ENCODE measurements at regions not wholly inside any gene's neighbourhood (a gene's known extent, or its start where the extent isn't known, plus 50 kb on each side); places are given as distances from the start of the nearest gene placed in this dataset.

DNA sequence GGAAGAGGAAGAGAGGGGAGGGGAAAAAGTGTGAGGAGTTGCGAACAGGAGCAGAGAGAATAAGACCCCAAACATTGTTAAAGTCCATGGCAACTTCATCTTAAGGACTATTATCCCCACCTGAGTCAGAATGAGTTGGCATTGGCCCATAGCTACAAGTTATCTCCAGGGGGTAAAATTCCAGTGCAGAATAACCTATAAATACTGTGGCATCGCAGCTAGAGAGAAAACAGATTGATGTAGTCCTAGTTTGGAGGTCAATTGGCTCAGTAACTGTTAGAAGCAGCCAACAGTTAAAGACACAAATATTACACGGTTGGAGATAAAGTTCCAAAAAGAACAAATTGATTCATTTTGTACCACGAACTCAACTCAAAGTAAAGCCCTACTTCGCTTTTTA lies 313.9 kb upstream of the CCDC54 start:
- ChIA-PET POLR2A (no interaction called here), CTCF (no interaction called here)
- no peaks in the 10 kb centered on the region for H3K9me3 Mint-ChIP-seq
- H3K4me3 Mint-ChIP-seq, result no peak overlapping the region
- DNase-seq (no peak), ATAC-seq (ENCODE audit: low read depth) (no peak)
- peaks cover 3% of the 10 kb centered on the region for H3K27me3 Mint-ChIP-seq
- intact Hi-C loops (cut with micrococcal nuclease), result loop anchor here (10.0 kb wide), 1 partner anchor 449 kb away; no protein-coding TSS in a partner anchor
- peaks cover 4% of the 10 kb centered on the region for H3K4me1 Mint-ChIP-seq
- H3K36me3 Mint-ChIP-seq (ENCODE audit: low read depth), result no peaks in the 10 kb centered on the region
- no peak overlapping the region for H3K27ac Mint-ChIP-seq
- TF ChIP-seq, protein P1, sequence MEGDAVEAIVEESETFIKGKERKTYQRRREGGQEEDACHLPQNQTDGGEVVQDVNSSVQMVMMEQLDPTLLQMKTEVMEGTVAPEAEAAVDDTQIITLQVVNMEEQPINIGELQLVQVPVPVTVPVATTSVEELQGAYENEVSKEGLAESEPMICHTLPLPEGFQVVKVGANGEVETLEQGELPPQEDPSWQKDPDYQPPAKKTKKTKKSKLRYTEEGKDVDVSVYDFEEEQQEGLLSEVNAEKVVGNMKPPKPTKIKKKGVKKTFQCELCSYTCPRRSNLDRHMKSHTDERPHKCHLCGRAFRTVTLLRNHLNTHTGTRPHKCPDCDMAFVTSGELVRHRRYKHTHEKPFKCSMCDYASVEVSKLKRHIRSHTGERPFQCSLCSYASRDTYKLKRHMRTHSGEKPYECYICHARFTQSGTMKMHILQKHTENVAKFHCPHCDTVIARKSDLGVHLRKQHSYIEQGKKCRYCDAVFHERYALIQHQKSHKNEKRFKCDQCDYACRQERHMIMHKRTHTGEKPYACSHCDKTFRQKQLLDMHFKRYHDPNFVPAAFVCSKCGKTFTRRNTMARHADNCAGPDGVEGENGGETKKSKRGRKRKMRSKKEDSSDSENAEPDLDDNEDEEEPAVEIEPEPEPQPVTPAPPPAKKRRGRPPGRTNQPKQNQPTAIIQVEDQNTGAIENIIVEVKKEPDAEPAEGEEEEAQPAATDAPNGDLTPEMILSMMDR (IDR thresholded peaks at IDR 0.05), result no peak

DNA sequence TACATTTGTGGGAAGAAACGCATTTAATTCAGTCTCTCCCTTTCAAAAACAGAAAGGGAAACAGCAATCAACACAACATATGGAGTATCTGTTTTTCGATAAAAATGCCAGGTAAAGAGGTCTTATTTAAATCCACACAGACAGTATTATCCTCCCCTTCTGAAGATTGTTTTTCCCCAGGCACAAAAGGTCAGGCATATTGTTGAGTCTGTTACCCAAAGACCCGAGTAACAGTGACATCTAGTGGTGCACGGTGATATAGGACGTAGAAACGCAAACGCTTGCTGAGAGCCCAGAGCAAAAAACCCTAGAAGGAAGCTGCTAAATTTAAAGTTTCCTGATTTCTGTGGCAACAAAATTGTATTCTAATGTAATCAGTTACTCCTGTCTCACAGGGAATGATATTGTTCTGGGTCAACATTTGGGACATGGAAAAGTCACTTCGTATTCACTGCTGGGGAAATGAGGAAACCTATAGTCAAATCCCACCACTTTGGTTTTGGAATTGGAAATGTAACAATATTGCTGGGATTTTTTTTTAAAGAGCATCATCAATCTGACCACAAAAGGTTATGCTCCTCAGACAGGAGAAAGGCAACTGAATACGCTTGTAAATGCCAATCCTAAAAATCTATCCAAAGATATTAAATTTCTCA lies 312.7 kb upstream of the CCDC54 start:
- intact Hi-C loops (cut with micrococcal nuclease), result loop anchor here (1.0 to 10.0 kb wide), 3 partner anchors 450 to 1694 kb away; no protein-coding TSS in a partner anchor
- no peaks in the 10 kb centered on the region for H3K9me3 Mint-ChIP-seq
- ATAC-seq (ENCODE audit: low read depth), result peak; percentile 78
- no peak for DNase-seq
- H3K4me3 Mint-ChIP-seq, result no peak overlapping the region
- H3K27me3 Mint-ChIP-seq, result peaks cover 3% of the 10 kb centered on the region
- POLR2A ChIA-PET, result no interaction called here
- peaks cover 4% of the 10 kb centered on the region for H3K4me1 Mint-ChIP-seq
- no peak overlapping the region for H3K27ac Mint-ChIP-seq
- CTCF ChIA-PET, result interaction anchor here (0.6 to 1.3 kb wide), 7 partner anchors 8 to 1538 kb away, joined by 3 to 4 read pairs (median 3); no protein-coding TSS in a partner anchor
- H3K36me3 Mint-ChIP-seq (ENCODE audit: low read depth), result no peaks in the 10 kb centered on the region
- TF ChIP-seq, protein P1 (IDR thresholded peaks at IDR 0.05), result peak; percentile 63

DNA sequence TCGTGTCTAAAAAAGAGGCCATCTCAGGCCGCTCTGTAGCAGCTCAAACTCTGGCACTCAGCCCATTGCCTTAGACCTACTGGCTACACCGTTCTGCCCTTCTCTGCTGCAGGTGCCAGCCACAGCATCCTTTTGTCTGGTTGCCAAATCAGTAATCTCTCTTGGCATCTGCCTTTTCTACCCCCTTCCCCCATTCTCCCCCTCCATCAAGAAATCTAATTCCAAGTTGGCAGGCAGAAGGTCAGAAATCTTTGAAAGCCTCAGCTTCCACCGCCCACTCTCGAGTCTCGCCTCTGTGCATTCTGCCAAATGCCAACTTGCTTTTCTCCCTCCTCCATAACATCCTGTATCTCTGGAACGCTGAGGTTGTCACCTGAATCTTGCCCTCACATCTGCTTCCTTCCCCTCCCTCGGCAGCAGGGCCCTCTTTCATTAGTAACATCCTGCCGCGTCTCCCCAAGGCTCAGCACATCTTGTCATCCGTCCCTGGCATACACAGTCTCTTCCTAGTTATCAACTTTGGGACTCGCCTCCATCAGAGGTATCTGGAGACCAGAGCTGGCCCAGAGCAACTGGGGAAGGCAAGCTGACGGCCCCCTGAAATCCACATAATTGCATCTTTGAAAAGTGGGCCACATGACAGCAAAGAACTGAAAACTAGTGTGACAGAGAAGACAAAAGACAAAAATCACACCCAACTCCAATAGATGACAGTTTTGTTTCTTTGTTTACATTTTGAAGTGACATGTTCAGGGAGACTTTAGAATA lies 312.0 kb upstream of the CCDC54 start:
- Mint-ChIP-seq H3K9me3 (no peaks in the 10 kb centered on the region), H3K27ac (no peak overlapping the region), H3K4me3 (no peak overlapping the region), H3K4me1 (peaks cover 4% of the 10 kb centered on the region), H3K36me3 (ENCODE audit: low read depth) (no peaks in the 10 kb centered on the region), H3K27me3 (peaks cover 3% of the 10 kb centered on the region)
- TF ChIP-seq, protein P1 (IDR thresholded peaks at IDR 0.05), result no peak
- POLR2A ChIA-PET, result no interaction called here
- DNase-seq, result no peak
- ATAC-seq (ENCODE audit: low read depth), result no peak
- CTCF ChIA-PET, result interaction anchor here (0.6 to 1.3 kb wide), 8 partner anchors 9 to 1539 kb away, joined by 3 to 4 read pairs (median 3); no protein-coding TSS in a partner anchor
- intact Hi-C loops (cut with micrococcal nuclease), result loop anchor here (2.0 to 10.0 kb wide), 2 partner anchors 450 to 1694 kb away; no protein-coding TSS in a partner anchor

DNA sequence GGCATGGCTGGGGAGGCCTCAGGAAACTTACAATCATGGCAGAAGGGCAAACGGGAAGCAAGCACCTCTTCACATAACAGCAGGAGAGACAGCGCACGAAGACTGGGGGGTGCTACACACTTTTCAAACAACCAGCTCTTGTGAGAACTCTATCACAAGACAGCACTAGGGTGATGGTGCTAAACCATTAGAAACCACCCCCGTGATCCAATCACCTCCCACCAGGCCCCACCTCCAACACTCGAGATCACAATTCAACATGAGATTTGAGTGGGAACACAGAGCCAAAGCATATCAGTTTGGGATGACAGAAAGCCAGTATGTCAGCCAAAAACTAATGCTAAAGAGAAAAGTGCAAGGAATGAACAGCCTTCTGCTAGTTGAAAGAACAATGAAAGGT lies 309.8 kb upstream of the CCDC54 start:
- H3K27me3 Mint-ChIP-seq, result peaks cover 3% of the 10 kb centered on the region
- no peak overlapping the region for H3K27ac Mint-ChIP-seq
- ATAC-seq (ENCODE audit: low read depth) (no peak), DNase-seq (no peak)
- CTCF ChIA-PET, result no interaction called here
- intact Hi-C loops (cut with micrococcal nuclease), result loop anchor here (10.0 kb wide), 1 partner anchor 453 kb away; no protein-coding TSS in a partner anchor
- H3K36me3 Mint-ChIP-seq (ENCODE audit: low read depth), result no peaks in the 10 kb centered on the region
- H3K9me3 Mint-ChIP-seq, result no peaks in the 10 kb centered on the region
- POLR2A ChIA-PET, result no interaction called here
- TF ChIP-seq, protein P1 (IDR thresholded peaks at IDR 0.05), result no peak
- peaks cover 4% of the 10 kb centered on the region for H3K4me1 Mint-ChIP-seq
- no peak overlapping the region for H3K4me3 Mint-ChIP-seq

DNA sequence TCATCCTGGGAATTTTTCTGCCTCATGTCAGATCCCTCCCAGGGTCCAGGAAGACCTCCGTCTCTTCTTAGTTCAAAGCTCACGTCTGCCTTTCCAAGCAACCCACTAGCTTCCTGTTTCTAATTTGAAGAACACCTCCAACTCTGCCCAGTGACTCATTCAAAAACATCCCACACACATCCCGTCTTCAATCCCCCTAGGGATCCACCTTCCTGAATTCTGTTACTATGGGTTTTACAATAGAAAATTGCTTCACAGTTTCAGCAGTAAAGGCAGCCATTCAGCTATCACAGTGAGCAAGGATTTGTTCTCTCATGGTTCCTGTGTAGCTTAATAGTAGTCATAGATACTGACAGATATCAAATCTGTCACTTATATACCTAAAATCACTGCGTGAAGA lies 308.3 kb upstream of the CCDC54 start:
- no peaks in the 10 kb centered on the region for H3K9me3 Mint-ChIP-seq
- intact Hi-C loops (cut with micrococcal nuclease), result loop anchor here (10.0 kb wide), 1 partner anchor 454 kb away; no protein-coding TSS in a partner anchor
- no peak for ATAC-seq (ENCODE audit: low read depth)

More for the DNA sequence above, 308.3 kb upstream of the CCDC54 start:
- ChIA-PET CTCF (no interaction called here), POLR2A (no interaction called here)
- no peak overlapping the region for H3K4me3 Mint-ChIP-seq
- H3K36me3 Mint-ChIP-seq (ENCODE audit: low read depth), result no peaks in the 10 kb centered on the region
- H3K27me3 Mint-ChIP-seq, result peaks cover 3% of the 10 kb centered on the region
- H3K27ac Mint-ChIP-seq, result no peak overlapping the region
- no peak for DNase-seq
- H3K4me1 Mint-ChIP-seq, result peaks cover 4% of the 10 kb centered on the region
- TF ChIP-seq, protein P1 (IDR thresholded peaks at IDR 0.05), result no peak

All from activated B cell treated with CpG ODN at 0.5 μM for 24 hours (primary cell).